Activated CD8-positive, alpha-beta memory T cell treated with anti-CD3 and anti-CD28 coated beads, Interleukin-2, amount 50 U/mL, for 4 hours (primary cell): ENCODE measurements at regions not wholly inside any gene's neighbourhood (a gene's known extent, or its start where the extent isn't known, plus 50 kb on each side); places are given as distances from the start of the nearest gene placed in this dataset.

ENCODE experiments used
- DNase-seq: peaks from one replicate; pipeline ENCODE4 v3.0.0-alpha.2; 2020

DNA sequence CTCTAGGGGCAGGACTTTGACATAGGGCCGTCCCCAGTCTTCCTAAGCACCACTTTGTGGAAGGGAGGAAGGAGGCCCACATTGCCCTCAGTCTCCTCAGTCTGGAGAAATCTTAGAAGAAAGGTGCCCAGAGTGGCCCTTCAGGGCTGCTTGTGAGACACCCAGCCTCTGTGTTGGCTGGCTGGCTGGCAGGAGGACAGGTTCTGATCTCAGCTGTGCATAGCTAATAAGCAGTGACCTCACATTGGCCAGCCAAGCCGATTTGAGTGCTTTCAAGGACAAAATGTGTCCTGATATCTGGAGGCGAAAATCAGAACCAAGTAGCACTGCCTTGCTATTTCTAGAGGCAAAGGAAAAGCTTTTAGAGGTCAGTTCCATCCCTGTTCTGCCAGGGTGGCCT is 211.5 kb downstream of the BCOR start:
- no peak for DNase-seq

DNA sequence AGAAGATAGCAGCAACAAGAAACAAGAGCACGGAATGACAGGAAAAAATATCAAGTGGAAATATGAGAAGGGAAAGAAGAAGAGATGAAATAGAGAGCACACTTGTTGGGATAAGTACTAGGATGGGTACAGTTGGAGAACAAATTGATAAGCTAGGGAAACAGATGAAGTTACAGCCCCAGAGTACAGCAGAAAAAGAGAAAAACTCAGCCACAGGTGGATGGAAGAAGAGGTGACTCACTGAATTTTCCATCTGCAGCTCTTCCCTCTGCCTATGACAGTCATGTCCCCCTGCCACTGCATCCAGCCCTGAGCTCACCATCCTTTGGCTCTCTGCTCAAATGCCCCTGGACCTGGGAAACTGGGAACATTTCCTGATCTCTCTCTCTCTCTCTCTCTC is 209.0 kb downstream of the BCOR start:
- DNase-seq = no peak

DNA sequence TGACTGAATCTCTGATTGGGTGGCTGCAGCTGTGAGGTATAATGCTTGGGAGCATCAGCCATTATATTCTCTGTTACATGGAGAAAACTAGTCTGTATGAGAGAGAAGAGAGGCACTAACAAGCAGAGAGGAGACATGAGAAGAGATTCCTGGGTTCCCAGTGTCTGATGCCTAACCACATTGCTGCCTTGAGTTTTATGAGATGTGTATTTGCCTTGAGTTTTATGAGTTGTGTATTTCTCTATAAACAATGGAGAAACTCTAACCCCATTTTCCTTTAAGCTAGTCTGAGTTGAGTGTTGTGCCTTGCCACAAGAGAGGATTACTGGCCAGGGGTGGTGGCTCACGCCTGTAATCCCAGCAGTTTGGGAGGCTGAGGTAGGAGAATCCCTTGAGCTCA is 208.1 kb downstream of the BCOR start:
- DNase-seq = no peak

DNA sequence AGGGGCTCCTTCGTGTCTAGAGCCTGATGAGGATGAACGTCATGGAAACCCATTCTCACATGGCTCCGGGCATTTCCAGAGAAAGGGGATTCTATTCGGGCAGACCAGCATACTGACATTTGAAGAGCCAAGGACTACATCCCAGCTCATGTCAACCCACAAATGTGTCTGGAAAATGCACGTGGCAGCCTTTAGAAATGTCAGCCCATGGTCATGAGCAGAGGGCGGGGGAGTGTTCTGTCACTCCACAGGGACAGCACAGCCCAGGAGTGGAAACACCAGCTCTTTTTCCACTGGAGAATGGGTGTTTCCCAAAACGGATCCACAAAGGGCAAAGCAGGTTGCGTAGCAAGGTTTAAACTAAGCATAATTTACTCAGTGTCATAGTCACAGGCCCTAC is 207.0 kb downstream of the BCOR start:
- no peak for DNase-seq

GRCh38 chrX:39891781-39892180 is 206.0 kb downstream of the BCOR start:
- no peak for DNase-seq

DNA sequence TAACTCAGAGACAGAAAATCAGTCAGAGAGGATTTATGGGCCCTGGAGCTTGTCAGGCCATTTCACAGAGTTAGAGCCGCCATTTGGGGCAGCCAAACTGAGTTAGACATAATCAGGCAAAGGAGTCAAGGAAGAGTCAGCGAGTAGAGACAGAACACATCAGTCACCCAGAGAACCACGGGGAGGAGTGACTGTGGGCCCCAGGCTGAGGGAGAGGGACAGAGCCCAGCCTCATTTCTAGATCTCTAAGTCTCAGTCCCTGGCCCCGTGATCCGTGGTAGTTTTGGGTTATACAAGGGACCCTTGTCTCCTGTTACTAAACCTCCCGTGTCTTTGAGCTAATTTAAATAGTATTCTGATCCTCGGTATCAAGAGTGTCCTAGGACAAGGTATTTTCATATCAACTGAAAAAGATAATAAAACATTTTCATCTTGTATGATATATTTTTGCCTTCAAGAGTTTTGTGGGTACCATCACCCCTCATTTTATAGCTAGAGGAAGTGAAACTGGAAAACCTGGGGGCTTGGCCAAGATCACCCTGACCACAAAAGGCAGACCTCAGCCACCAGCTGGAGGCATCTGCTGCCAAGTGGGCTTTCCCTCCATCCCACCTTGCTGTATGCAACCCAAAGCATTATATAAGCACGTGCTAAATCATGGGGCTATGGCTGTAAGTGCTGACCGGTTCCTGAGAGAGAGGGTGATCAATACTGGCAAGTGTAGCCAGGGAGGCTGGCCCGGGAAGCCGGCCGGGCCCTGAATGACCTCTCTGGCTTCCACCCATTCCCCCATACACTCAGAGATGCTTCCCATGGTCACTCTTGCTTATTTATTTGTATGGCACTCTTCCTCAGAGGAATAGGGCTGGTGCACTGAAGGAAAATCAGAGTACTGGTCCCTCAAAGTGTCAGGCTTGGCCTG is 204.1 kb downstream of the BCOR start:
- no peak for DNase-seq

GRCh38 chrX:39894683-39895082 is 203.1 kb downstream of the BCOR start:
- no peak for DNase-seq

DNA sequence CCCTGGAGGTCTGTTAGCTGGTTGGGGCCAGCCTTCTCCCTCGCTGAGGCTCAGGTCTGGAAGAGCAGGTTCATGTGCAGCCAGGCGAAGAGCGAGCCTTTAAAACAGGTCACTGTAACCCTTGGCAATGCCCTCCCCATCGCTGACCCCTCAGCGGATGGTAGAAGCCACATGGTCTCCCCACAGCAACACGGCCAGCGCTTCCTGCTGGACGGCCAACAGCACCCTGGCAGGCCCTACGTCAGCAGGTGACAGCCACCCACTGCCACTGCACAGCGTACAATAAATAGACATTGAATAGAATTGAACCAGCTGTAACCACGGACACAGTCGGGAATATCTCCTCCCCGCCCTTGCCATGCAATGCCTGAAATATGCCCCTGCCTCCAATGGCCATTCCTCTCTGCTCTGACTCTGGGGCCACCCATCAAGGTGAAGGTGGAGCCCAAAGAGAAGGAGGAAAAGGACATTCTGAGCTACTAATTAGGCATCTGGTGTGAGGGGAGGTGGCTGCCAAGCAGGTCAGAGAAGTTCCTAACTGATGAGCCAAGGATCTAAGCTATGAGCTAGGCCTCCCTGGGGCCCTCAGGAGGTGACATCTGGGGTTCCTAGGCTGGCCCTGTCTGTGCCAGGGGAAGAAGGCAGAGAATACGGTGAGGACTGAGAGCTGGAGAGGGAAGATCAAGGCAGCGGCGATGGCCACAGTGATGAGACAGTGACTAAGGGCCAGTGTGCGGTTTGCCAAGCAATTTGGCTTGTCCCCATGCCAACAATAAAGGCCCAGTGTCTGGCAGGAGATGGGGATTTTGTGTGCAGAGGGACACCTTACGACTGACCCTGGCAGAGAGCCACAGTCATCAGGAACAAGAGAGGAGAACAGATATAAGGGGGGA is 202.3 kb downstream of the BCOR start:
- no peak for DNase-seq

- no peak for DNase-seq
These were observed 200.6 kb downstream of the BCOR start for GRCh38 chrX:39896951-39897740.

DNA sequence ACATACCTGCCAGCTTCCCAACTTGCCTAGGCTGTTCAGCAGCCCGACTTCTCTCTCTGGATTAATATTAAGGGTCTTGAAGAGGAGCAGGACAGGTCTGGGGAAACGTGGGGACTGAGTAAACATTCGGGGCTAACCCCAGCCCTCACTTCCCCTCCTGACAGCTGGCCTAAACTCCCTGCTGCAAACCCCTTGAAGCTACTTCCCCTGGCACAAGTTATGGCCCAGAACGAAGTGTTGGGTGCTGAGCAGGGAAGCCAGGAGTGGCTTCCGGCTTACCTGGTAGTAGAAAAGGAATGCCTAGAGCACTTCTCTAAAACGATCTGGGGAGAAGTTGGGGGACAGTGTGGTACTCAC is 200.0 kb downstream of the BCOR start:
- DNase-seq = no peak

DNA sequence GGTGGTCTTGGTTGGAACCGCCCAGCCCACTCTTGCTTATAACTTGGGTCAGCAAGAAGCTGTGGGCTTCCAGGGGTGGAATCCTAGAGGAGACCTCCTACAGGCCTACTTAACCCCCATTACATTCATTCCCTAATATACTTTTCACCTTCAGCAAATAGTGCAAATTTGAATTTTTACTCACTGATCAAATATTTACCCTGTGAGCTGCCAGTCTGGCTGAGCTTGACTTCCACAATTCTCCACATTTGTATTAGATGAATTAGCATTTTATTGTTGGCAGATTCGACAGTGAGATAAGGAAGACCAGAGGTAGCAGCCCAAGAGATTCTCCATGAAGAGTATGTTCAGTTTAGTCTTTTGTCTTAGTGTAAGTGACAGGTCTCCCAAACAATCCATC is 199.6 kb downstream of the BCOR start:
- DNase-seq = no peak

GRCh38 chrX:39899059-39899458 is 198.7 kb downstream of the BCOR start:
- DNase-seq = no peak

- DNase-seq = no peak
These were observed 197.6 kb downstream of the BCOR start for GRCh38 chrX:39899856-39900776.

DNA sequence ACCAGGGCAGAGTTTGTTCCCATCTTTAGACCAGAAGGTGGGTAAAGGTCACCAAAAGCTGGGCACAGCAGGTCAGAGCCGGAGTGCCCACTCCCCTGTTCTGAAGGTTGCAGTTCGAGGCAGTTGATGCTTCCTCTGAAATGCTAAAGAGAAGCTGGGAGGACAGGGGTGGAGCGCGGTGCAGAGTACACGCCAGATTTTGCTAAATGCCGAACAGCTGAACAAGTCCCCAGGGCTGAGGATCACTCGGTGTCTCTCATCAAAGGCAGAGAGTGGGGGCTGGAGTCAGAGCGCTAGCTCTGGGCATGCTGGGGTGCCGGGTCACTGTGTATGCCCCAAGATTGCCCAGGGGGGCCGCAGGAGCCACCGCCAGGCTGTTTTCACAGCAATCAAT is 197.0 kb downstream of the BCOR start:
- no peak for DNase-seq

DNA sequence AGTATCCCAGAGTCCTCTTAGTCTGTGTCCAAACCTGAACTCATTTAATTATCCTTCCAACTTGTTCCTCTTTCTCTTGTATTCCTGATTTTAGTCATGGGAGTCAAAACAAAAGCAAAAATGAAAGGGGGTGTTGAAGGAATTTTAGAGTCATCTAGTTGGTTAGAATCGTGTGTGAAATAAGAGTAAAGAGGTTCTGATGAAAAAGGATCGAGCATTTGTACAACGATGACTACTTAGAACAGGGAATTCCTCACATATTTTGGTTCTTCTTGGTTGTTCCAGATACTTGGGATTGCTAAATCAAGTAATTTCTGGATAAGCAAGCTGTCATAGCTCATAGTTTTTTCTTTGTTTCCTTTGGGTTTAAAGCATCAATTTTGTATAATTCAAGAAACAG is 194.4 kb downstream of the BCOR start:
- no peak for DNase-seq

GRCh38 chrX:39903937-39904336 is 193.8 kb downstream of the BCOR start:
- no peak for DNase-seq

- no peak for DNase-seq
These were observed 192.8 kb downstream of the BCOR start for GRCh38 chrX:39904816-39905537.

DNA sequence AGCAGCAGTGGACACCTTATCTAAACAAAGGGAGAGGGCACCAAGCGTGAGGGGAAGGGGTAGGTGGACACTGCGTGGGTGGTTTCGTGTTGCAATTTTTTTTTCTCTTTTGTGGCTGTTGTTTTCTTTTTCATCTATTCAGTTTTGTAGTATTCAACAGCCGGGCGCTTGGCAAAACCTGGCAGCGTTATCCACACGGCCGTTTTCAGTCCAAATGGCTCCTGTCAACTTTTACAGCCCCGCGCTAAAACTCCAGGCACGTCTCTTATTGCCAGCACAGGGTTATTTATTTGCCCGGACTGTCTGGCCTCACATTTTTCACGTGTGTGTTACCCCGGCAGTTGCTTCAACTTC is 192.2 kb downstream of the BCOR start:
- no peak for DNase-seq

- DNase-seq = no peak
These were observed 191.8 kb downstream of the BCOR start for GRCh38 chrX:39905946-39906345.

DNA sequence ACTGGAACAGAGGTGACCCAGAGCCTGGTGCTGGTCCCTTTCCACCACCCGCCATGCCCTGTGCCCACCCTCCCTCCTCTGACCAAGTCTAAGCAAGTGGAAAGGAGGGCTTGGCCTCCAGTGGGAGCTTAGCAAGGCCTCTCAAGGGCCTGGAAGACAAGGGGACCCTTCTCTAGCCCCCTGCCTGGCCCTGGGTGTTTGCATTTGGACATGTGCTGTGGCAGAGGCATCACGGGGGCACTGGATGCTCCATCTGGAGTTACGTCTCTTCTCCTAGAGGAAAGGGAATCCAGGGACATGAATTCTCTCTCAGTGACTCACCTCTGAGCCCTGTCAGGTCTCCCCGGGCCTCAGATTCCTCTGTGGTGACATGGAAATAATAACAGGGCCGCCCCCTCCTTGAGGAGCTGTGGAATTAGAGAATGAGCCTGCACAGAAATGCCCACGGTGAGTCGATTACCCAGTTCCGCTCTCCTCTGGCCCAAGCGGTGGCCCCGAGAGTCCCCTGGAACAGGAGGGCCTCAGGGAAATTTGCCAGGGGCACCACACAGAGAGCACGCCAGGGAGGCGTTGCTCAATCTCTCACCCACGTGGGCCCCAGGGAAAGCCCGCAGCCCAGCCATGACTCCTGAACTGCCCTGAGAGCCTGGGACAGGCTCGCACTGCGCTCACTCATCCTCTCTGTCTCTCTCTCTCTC is 189.6 kb downstream of the BCOR start:
- DNase-seq = no peak

DNA sequence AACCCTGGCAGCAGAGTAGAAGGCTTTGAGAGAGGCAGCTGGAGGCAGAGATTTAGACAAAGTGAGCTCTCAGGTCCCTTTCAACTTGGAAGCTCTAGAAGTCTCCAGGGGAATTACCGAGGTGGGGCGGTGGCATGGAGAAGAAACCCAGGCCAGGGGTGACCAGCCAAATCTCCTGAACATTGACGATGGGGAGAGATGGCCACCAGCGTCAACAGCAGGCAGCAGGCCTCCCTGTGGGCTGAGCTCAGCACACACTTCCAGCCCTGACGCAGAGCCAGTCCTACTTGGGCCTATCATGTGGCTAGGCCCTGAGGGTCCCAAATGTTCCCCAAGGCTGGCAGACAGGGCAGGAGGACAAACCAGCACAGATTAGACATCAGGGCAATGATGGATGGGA is 187.8 kb downstream of the BCOR start:
- no peak for DNase-seq
